CMK (cell line): ENCODE measurements at regions not wholly inside any gene's neighbourhood (a gene's known extent, or its start where the extent isn't known, plus 50 kb on each side); places are given as distances from the start of the nearest gene placed in this dataset.

Experiments used
- DNase-seq: peaks from one replicate; pipeline ENCODE4 v3.0.0-alpha.2; 2010; ENCODE audit warnings: low read depth

- DNase-seq = no peak
Measured at GRCh38 chr20:63086421-63087235, 79.9 kb upstream of the BHLHE23 start.

GRCh38 chr20:63085151-63085861 is 78.5 kb upstream of the BHLHE23 start:
- DNase-seq = no peak

DNA sequence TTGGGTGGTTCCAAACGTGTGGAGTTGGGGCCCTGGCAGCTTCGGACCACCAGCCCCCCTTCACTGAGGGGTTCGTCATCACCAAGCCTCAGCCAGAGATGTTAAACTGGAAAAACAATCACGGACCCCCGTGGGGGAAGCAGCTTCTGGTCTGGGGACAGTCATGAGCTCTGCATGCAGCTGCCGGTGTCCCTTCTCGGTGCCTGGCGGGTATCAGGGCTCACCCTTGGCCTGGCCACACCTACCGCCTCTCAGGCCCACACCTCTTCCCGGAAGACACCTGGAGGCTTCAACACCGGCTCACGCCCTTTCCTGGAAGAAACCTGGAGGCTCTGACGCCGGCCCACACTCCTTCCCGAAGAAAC is 77.8 kb upstream of the BHLHE23 start:
- no peak for DNase-seq

DNA sequence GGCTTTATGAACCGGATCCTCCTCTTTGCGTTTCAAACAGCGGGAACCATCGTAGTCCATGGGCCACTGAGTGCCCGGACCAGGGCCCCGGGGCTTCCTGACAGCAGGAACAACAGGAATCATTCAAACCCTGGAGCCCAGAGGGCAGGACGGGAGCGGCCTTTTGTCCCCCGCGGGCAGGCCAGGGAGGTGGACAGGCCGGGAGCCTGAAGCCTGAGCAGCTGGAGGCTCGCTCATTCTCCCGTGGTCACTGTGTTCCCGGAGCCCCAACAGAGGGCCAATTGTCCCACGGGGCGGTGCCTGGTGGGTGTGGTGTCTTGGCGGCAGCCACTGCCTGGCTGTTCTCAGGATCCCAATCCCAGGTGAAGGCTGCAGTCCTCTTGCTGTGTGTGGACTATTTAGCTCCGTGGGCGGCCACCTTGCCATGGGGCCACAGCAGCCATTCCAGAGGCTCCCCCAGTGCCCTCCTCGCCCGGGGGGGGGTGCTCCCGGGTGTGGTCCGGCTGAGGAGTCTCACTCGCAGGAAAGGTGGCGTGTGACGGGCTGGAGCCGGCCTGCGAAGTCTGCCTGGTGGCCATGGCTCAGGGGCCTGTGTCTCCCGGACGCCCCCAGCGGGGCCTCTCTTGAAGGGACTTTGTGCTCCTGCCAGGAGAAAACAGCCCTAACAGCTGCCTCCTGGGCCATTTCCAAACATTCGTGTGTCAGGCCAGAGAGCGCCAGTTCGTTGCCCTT is 77.2 kb upstream of the BHLHE23 start:
- DNase-seq = no peak

DNA sequence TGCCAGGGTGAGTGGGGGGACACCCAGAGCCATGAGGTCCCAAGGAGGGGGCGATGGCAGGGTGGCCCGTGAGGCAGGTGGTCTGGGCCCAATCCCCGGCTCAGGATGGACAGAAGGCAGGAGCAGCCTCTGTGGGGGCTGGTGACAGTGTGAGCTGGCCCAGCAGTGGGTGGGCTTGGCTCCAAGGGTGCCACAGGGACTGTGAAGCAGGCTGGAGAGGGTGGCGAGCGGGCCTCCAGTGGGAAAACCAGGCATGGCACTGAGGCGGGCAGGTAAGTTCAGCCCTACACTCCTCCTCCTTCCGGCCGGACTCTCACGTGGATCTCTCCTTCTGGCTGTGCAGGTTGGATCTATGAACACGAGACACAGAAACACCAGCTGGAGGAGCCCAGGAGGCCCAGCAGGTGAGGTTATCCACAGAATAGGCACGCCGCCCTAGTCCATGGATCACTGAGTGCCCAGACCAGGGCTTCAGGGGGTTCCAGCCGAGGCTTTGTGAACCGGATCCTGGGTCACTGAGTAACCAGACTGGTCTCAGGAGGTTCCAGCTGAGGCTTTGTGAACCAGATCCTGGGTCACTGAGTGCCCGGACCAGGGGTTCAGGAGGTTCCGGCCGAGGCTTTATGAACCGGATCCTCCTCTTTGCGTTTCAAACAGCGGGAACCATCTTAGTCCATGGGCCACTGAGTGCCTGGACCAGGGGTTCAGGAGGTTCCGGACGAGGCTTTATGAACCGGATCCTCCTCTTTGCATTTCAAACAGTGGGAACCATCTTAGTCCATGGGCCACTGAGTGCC is 76.4 kb upstream of the BHLHE23 start:
- DNase-seq = no peak

- no peak for DNase-seq
Measured at GRCh38 chr20:63082308-63082938, 75.7 kb upstream of the BHLHE23 start.

- no peak for DNase-seq
Measured at GRCh38 chr20:63081831-63082230, 75.1 kb upstream of the BHLHE23 start.

GRCh38 chr20:63081351-63081750 is 74.6 kb upstream of the BHLHE23 start:
- no peak for DNase-seq

- no peak for DNase-seq
Measured at GRCh38 chr20:63080811-63081210, 74.0 kb upstream of the BHLHE23 start.

GRCh38 chr20:63080411-63080810 is 73.6 kb upstream of the BHLHE23 start:
- DNase-seq = no peak

DNA sequence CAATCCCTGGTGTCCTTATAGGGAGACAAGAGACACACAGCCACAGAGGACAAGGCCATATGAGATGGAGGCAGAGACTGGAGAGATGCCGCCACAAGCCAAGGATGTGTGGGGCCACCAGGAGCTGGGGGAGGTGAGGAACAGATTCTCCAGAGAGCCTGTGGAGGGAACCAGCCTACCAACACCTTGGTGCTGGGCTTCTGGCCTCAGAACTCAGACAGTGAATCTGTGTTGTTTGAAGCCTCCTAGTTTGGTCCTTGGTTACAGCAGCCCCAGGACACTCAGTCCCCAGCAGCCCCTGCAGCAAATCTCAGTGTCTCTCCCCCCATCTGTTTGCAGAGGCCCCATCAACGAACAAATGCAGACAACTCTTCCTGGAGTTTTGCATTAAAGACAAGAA is 73.2 kb upstream of the BHLHE23 start:
- DNase-seq = no peak

GRCh38 chr20:63077705-63078104 is 70.9 kb upstream of the BHLHE23 start:
- no peak for DNase-seq

DNA sequence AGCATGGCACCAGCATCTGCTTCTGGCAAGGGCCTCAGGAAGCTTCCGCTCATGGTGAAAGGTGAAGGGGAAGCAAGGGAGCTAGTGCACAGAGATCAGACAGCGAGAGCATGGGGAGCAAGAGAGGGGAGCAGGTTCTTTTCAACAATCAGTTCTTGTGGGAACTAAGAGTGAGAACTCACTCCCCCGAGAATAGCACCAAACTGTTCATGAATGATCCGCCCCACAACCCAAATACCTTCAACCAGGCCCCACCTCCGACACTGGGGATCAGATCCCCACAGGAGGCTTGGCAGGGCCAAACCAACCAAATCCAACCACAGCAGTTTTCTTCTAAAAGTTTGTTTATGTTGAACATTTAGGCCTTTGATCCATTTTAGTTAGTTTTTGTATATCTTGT is 69.7 kb upstream of the BHLHE23 start:
- no peak for DNase-seq

- DNase-seq = no peak
Measured at GRCh38 chr20:63074631-63075030, 67.9 kb upstream of the BHLHE23 start.

DNA sequence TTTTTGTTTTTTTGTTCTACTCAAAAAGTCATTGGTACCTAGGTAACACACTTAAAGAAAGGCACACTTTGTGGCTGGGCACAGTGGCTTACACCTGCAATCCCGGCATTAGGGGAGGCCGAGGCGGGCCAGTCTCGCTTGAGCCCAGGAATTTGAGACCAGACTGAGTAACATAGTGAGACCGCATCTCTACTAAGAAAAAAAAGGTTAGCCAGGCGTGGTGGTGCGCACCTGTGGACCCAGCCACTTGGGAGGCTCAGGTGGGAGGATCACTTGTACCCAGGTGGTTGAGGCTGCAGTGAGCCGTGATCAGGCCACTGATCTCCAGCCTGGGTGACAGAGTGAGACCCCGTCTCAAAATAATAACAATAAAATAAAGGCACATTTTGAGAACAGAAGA is 67.4 kb upstream of the BHLHE23 start:
- no peak for DNase-seq

DNA sequence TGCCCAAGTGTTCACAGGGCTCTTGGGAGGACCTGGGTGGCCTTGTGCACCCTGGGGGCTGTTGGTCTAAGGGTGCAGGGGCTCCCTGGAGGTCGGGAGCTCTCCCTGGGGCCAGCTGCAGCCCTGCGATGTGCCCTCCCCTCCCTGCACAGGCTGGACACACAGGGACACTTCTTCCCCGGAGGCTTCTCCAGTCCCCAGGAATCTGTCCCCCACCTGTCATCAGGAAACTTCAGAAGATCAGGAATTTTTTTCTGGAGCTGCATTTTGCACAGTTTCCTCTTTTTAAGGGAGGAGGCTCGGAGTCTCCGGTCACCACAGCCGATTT is 66.9 kb upstream of the BHLHE23 start:
- DNase-seq = no peak

DNA sequence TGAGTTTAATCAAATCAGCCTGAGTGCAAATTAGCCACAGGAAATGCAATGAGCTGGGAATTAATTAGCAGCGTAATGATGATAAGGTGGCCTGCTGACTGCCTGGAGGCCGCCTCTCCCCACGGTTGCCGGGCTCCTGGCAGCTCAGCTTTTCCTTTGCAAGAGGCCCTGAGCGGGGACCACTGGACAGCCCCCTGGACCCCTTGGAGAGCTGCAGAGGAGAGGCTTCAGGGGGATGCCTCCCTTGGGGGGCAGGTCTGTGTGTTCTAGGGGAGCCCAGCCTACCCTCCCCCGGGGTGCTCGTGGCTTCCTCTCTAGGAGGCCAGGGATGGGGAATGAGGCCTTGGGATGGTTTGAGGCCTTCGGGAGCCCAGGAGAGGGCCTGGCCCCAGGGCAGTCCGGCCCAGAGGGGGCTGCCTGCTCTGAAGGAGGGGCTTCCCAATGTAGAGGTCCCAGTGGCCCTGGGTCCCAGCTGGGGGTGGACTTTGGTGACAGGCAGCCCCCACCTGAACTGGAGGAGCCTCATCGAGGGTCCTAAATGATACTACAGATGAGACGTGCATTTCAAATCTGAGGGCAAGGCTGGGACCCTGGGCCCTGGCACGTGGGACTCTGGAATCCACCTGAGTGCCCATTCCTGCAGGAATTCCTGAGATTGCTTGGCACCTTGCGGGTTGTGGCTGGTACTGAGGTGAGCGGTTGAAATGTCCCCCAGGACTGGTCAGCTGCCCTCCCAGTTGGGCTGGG is 66.4 kb upstream of the BHLHE23 start:
- no peak for DNase-seq

DNA sequence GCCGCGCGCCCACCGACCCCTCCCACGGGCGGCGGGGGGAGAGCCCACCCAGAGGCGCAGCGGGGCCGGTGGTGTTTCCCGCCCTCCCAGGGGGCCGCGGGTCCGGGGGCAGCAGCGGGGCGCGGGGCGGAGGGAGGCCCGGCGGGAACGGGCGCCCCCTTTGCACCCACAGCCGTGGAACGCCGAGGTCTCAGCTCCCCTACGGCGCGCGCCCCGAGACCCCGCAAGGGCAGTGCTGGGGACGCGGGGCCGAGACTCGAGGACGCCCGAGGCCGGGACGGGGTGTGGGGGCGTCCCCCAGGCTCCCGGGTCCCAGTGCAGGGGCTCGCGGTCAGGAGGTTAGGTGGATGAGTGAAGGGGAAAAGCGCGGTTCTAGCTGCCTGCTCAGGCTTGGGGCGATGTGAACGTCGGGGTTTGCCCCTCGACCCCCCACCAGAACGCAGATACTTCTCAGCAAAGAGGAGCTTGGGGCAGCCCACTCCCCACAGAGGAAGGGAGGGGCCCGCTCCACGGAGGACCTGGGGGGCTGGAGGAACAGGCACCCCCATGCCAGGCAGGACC is 65.5 kb upstream of the BHLHE23 start:
- DNase-seq = no peak

- DNase-seq = no peak
Measured at GRCh38 chr20:63071541-63072181, 64.9 kb upstream of the BHLHE23 start.
